ENCODE measurements at regions not wholly inside any gene's neighbourhood (a gene's known extent, or its start where the extent isn't known, plus 50 kb on each side); places are given as distances from the start of the nearest gene placed in this dataset.
"Not testable (repeated sequence)": the region's sequence is repeated elsewhere in the genome, so short reads cannot be mapped to it uniquely, and the experiment has no call there.

DNA sequence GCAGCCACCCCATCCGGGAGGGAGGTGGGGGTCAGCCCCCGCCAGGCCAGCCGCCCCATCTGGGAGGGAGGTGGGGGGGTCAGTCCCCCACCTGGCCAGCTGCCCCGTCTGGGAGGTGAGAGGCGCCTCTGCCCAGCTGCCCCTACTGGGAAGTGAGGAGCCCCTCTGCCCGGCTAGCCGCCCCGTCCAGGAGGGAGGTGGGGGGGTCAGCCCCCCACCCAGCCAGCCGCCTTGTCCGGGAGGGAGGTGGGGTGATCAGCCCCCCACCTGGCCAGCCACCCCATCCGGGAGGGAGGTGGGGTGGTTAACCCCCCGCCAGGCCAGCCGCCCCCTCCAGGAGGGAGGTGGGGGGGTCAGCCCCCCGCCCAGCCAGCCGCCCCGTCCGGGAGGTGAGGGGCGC lies 852.4 kb upstream of the DEFB115 start:
- not testable (repeated sequence) for DNase-seq

DNA sequence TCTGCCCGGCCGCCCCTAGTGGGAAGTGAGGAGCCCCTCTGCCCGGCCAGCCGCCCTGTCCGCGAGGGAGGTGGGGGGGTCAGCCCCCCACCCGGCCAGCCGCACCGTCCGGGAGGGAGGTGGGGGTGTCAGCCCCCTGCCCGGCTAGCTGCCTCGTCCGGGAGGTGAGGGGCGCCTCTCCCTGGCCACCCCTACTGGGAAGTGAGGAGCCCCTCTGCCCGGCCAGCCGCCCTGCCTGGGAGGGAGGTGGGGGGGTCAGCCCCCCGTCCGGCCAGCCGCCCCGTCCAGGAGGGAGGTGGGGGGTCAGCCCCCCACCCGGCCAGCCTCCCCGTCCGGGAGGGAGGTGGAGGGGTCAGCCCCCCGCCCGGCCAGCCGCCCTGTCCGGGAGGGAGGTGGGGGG lies 851.9 kb upstream of the DEFB115 start:
- not testable (repeated sequence) for DNase-seq

DNA sequence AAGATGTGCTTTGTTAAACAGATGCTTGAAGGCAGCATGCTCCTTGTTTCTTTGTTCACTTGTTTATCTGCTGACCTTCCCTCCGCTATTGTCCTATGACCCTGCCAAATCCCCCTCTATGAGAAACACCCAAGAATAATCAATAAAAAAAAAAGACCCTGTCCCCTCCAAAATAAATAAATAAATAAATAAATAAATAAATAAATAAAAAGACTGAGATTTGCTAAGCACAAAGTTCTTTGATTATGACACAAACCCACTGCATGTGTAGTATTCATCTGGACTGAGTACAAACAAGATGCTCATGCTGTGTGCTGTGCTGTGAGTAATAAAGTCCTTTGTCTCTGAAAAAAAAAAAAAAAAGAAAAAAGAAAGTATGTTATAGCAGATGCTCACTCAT lies 851.1 kb upstream of the DEFB115 start:
- not testable (repeated sequence) for DNase-seq

DNA sequence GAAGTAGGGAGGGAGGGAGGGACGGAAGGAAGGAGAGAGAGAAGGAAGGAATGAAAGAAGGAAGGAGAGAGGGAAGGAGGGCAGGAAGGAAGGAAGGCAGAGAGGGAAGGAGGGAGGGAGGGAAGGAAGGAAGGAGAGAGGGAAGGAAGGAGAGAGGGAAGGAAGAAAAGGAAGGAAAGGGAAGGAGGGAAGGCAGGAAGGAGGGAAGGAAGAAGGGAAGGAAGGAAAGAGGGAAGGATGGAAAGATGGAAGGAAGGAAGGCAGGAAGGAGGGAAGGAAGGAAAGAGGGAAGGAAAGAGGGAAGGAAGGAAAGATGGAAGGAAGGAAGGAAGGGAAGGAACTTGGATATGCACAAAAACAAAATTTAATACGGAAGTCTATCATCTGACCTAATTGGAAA lies 844.5 kb upstream of the DEFB115 start:
- no peak for DNase-seq

DNA sequence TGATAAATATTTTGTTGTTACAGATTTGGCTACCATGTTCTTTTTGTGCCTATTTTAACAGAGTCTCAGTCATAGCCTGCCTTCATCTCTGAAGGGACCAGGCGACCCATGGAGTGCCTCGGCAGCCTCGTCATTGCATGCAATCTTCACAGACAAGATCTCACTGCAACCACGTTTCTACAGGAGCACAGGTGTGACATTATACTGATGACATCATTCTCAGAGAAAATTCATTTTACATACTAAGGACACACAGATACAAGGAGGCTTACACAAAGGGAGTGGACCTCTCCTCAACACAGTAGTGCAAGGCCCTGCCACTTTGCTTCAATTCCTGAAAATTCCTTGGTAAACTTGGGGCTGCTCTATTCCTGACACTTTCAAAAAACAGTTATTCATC lies 840.1 kb upstream of the DEFB115 start:
- DNase-seq, result not testable (repeated sequence)

DNA sequence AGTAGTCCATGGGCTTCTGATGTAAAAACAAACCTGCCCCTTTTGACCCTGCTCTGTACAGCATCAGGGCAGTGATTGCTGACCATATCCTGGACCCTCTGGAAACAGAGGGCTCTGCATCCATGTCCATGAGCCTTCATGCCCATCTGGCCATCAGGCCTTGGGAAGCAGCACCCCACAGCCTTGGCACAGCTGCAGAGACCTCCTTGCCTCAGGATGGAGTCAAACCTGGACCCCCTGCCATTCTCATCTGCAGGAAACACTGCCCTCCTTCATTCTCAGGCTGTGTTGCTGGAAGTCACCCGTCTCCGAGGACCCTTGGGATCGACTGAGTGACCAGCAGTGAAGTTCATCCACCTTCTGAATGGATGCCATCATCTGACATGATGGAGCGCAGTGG lies 839.1 kb upstream of the DEFB115 start:
- not testable (repeated sequence) for DNase-seq

DNA sequence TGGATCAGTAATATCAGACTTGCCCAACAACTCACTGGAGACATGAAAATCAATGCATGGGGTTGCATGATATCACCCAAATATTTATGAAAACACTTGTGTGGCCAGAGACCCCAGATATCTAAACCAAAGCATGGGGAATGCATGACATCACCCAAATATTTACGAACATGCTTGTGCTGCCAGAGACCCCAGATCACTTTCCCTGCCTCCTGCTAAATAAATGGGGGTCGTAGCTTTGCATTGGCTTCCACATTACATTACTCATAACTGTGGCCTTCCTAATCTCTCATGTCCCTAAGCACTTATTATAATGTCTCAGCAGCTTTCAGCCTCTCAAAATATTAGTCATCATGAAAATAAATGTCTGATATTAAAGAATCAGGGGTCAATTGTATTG lies 838.0 kb upstream of the DEFB115 start:
- DNase-seq, result no peak

DNA sequence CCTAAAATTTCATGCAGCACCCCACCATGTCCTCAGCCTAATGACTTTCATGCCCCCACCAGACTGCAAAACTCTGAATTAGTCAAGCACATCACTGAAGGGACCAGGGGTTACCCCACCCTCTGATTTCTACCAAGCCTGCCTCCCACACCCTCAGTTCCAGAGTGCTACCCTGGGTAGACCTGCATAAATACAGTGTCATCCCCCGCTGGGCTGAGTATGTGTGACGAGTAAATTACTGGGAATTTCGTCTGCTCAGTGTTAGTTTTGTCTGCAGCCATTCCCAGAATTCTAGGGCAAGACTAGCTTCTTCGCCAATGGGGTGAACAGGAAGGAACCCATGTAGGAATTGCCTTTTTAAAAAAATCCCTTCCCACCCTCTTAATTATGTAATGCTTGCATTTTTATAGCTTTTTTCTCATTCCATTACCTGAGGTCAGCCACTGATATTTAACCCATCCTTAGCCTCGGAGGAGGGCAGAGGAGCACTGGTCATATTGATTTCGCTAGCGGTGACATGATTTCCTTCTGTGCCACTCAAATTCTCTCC lies 837.5 kb upstream of the DEFB115 start:
- DNase-seq, result not testable (repeated sequence)

Measured in GF-D8 (cell line).